Tibial artery (tissue), 4 donors: ENCODE measurements at regions not wholly inside any gene's neighbourhood (a gene's known extent, or its start where the extent isn't known, plus 50 kb on each side); places are given as distances from the start of the nearest gene placed in this dataset.

Source experiments
- DNase-seq, 2 donors: peaks; one replicate each; pipeline ENCODE4 v3.0.0-alpha.2; 2019
- H3K27ac ChIP-seq, 2 donors: fragments of 200-600 bp; sonication (generic) in 1 of 2; 1 replicate in 1 of 2; 2 replicates in 1 of 2; pipeline ENCODE4 v1.5.1; 2018 to 2019; ENCODE audit warnings: mild to moderate bottlenecking in 1 of 2
- H3K27me3 ChIP-seq, 2 donors: fragments of 200-600 bp; sonication (generic) in 1 of 2; one replicate each; pipeline versions ENCODE4 v1.5.1 to v1.6.0; 2016 to 2019
- H3K36me3 ChIP-seq, 3 donors: fragments of 200-600 bp; sonication (generic) in 2 of 3; one replicate each; pipeline ENCODE4 v1.5.1; 2016 to 2019; ENCODE audit warnings: mild to moderate bottlenecking in 2 of 3
- H3K4me1 ChIP-seq, 4 donors: fragments of 200-600 bp; sonication (generic) in 2 of 4; 1 replicate in 3 of 4; 2 replicates in 1 of 4; pipeline ENCODE4 v1.5.1; 2016 to 2019
- H3K4me3 ChIP-seq, 2 donors: fragments of 200-600 bp; sonication (generic) in 1 of 2; 1 replicate in 1 of 2; 2 replicates in 1 of 2; pipeline ENCODE4 v1.5.1; 2018 to 2019; ENCODE audit warnings: mild to moderate bottlenecking in 2 of 2
- H3K9me3 ChIP-seq, 3 donors: fragments of 200-600 bp; sonication (generic) in 1 of 3; one replicate each; pipeline ENCODE4 v1.5.1; 2016 to 2019
- CTCF ChIP-seq, 2 experiments: fragments of 200-600 bp in 1 of 2; fragments of 450-650 bp in 1 of 2; IDR thresholded peaks; one replicate each; pipeline ENCODE4 v1.5.1; 2017 to 2019; ENCODE audit warnings: antibody characterized with exemption in 2 of 2, mild to moderate bottlenecking in 1 of 2, moderate library complexity in 1 of 2
- intact Hi-C: fragments of 100-400 bp; cut with DNase I; formaldehyde crosslinking; loops from one replicate; pipeline ENCODE4 v1.15.0; 2023; ENCODE audit warnings: low total_unique reads

GRCh38 chr17:13228225-13228624, 210.4 kb upstream of the ELAC2 start:
- intact Hi-C loops = no loop called here
- no peak for TF ChIP-seq CTCF (IDR thresholded peaks at IDR 0.05)
- no peak for DNase-seq

GRCh38 chr17:13222975-13223374, 205.1 kb upstream of the ELAC2 start:
- intact Hi-C loops = no loop called here
- no peaks in the 10 kb centered on the region for H3K36me3 ChIP-seq
- H3K9me3 ChIP-seq = no peaks in the 10 kb centered on the region
- no peaks in the 10 kb centered on the region for H3K27me3 ChIP-seq
- DNase-seq = no peak
- H3K27ac ChIP-seq = no peak overlapping the region
- TF ChIP-seq CTCF (IDR thresholded peaks at IDR 0.05) = no peak
- no peaks in the 10 kb centered on the region for H3K4me1 ChIP-seq
- H3K4me3 ChIP-seq = no peak overlapping the region

More at GRCh38 chr17:13228225-13228624, 210.4 kb upstream of the ELAC2 start:
- H3K9me3 ChIP-seq = no peaks in the 10 kb centered on the region
- H3K36me3 ChIP-seq = no peaks in the 10 kb centered on the region
- no peak overlapping the region for H3K27ac ChIP-seq
- H3K4me1 ChIP-seq = no peaks in the 10 kb centered on the region
- H3K27me3 ChIP-seq = no peaks in the 10 kb centered on the region
- H3K4me3 ChIP-seq = no peak overlapping the region

GRCh38 chr17:13212860-13213259, 195.0 kb upstream of the ELAC2 start:
- no peak overlapping the region for H3K27ac ChIP-seq
- H3K36me3 ChIP-seq = no peaks in the 10 kb centered on the region
- H3K27me3 ChIP-seq = no peaks in the 10 kb centered on the region
- no peak for TF ChIP-seq CTCF (IDR thresholded peaks at IDR 0.05)
- intact Hi-C loops = no loop called here
- H3K4me1 ChIP-seq = no peaks in the 10 kb centered on the region
- H3K9me3 ChIP-seq = no peaks in the 10 kb centered on the region
- no peak overlapping the region for H3K4me3 ChIP-seq
- DNase-seq = no peak

- Histone ChIP-seq H3K4me1 (no peaks in the 10 kb centered on the region), H3K27ac (no peak overlapping the region), H3K27me3 (no peaks in the 10 kb centered on the region), H3K4me3 (no peak overlapping the region), H3K9me3 (no peaks in the 10 kb centered on the region), H3K36me3 (no peaks in the 10 kb centered on the region)
- no peak for DNase-seq
- TF ChIP-seq CTCF (IDR thresholded peaks at IDR 0.05) = no peak
- intact Hi-C loops = no loop called here
Measured at GRCh38 chr17:13209081-13209480, 191.3 kb upstream of the ELAC2 start.

GRCh38 chr17:13204607-13205237, 186.9 kb upstream of the ELAC2 start:
- TF ChIP-seq CTCF (IDR thresholded peaks at IDR 0.05) = no peak
- no peak for DNase-seq
- Histone ChIP-seq H3K36me3 (no peaks in the 10 kb centered on the region), H3K4me3 (no peak overlapping the region), H3K4me1 (no peaks in the 10 kb centered on the region), H3K9me3 (no peaks in the 10 kb centered on the region), H3K27me3 (no peaks in the 10 kb centered on the region), H3K27ac (no peak overlapping the region)
- intact Hi-C loops = no loop called here

- no peaks in the 10 kb centered on the region for H3K4me1 ChIP-seq
- H3K4me3 ChIP-seq = no peak overlapping the region
- DNase-seq = no peak
- intact Hi-C loops = no loop called here
- no peak for TF ChIP-seq CTCF (IDR thresholded peaks at IDR 0.05)
- H3K36me3 ChIP-seq = no peaks in the 10 kb centered on the region
- H3K27ac ChIP-seq = no peak overlapping the region
- H3K9me3 ChIP-seq = no peaks in the 10 kb centered on the region
- H3K27me3 ChIP-seq = no peaks in the 10 kb centered on the region
Measured at GRCh38 chr17:13202835-13203234, 185.0 kb upstream of the ELAC2 start.
